ENCODE measurements at regions not wholly inside any gene's neighbourhood (a gene's known extent, or its start where the extent isn't known, plus 50 kb on each side); places are given as distances from the start of the nearest gene placed in this dataset.

GRCh38 chr2:181318504-181319280 lies 138.5 kb upstream of the ITGA4 start:
- DNase-seq (ENCODE audit: low spot score), result no peak
- intact Hi-C loops (cut with DNase I), result no loop called here

DNA sequence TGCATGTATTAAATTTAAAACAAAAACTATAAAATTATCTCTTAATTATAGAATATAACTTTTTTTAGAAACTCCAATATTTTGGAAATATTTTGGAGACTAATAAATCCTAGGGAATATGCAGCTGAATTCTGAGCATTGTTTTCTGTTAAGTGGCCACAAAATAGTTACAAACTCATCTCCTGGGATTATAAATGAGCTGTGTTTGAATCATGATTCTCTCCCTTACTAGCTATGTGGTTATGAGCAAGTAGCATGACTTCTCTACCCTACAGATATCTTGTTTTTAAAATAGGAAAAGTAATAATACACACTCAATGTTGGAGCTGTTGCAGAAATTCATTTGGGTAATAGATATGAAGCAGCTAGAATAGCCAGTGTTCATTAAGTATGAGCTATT lies 137.9 kb upstream of the ITGA4 start:
- DNase-seq (ENCODE audit: low spot score), result no peak
- intact Hi-C loops (cut with DNase I), result no loop called here

DNA sequence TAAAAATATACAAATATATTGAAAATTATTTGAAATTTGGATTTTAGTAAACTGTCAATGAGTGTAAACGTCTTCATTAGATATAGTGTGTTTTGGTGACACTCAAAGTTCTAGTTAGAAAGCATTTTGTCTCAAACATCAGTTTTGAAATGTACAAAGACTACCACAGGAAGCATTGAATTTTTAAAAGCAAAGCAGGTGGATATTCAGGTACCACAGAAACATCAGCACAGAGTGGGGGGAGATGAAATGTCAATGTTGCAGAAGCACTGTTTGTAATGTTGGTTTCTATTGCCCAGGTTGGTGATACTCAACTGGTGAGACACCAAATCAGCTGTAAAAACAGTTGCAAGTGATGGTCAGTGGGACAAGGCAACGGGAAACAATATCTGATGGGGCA lies 136.5 kb upstream of the ITGA4 start:
- no peak for DNase-seq (ENCODE audit: low spot score)
- intact Hi-C loops (cut with DNase I), result no loop called here

- intact Hi-C loops (cut with DNase I), result no loop called here
- no peak for DNase-seq (ENCODE audit: low spot score)
Observed at GRCh38 chr2:181324912-181325311, 132.3 kb upstream of the ITGA4 start.

DNA sequence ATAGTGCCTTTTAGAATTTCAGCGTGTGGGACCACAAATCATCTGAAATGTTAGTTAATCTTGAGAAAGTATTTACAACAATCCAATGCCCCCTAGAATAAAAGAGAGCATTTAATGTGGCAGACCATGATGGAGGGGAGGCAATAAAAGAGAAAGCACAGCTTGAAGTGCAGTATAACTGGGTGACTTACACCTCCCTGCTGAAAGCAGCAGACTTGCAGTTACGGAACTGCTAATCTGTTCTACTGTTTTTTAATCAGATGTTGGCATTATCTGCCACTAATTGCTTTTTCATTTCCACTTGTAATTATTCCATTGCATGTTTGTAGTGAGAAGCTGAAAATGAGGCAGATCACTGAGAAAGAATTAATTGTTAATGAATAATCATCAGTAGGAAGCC lies 130.5 kb upstream of the ITGA4 start:
- no peak for DNase-seq (ENCODE audit: low spot score)
- intact Hi-C loops (cut with DNase I), result no loop called here

DNA sequence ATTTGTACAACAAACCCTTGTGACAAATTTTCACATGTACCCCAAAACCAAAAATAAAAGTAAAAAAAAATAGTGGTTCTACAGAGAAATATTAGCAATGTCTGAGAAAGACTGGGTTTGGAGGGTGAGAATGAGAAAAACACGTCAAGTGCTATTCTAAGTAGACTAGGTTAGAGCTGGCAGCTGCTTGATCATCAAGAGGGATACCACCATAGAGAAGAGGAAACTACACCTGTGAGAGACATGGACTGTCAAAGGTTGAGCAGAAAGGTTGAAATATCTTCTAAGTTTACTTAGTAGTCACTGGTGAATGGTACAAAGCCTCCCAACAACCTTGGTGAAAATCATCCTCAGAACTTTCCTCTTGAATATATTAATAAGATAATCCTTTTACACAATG lies 126.9 kb upstream of the ITGA4 start:
- DNase-seq (ENCODE audit: low spot score), result no peak
- intact Hi-C loops (cut with DNase I), result no loop called here

DNA sequence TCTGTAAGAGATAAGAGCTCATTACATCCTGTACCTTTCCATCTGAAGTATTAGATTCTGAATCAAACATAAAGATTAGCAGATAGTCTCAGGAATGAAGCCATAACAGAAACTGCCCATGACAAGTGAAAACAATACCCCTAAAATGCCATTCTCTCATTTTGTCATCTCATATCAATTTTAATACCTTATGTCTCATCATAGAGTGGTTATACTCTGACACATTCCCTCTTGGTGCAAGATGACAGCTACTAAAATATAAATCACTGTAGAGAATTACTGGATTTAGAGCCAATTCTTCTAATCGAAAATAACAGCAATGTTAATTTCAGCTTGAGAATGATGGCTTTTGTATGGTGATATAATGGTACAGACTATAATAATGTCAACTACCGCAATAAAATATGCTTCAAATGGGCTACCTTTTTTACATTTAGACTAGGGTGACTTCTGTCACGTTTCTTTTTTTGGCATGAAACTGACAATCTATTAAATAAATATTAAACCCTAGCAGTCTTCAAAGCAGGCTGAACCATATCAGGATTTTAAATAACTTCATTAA lies 125.1 kb upstream of the ITGA4 start:
- DNase-seq (ENCODE audit: low spot score), result no peak
- intact Hi-C loops (cut with DNase I), result no loop called here

- DNase-seq (ENCODE audit: low spot score), result no peak
- intact Hi-C loops (cut with DNase I), result no loop called here
Observed at GRCh38 chr2:181334158-181334826, 122.9 kb upstream of the ITGA4 start.

- intact Hi-C loops (cut with DNase I), result no loop called here
- DNase-seq (ENCODE audit: low spot score), result no peak
Observed at GRCh38 chr2:181340891-181341290, 116.3 kb upstream of the ITGA4 start.

- no peak for DNase-seq (ENCODE audit: low spot score)
- intact Hi-C loops (cut with DNase I), result no loop called here
Observed at GRCh38 chr2:181341855-181342600, 115.2 kb upstream of the ITGA4 start.

DNA sequence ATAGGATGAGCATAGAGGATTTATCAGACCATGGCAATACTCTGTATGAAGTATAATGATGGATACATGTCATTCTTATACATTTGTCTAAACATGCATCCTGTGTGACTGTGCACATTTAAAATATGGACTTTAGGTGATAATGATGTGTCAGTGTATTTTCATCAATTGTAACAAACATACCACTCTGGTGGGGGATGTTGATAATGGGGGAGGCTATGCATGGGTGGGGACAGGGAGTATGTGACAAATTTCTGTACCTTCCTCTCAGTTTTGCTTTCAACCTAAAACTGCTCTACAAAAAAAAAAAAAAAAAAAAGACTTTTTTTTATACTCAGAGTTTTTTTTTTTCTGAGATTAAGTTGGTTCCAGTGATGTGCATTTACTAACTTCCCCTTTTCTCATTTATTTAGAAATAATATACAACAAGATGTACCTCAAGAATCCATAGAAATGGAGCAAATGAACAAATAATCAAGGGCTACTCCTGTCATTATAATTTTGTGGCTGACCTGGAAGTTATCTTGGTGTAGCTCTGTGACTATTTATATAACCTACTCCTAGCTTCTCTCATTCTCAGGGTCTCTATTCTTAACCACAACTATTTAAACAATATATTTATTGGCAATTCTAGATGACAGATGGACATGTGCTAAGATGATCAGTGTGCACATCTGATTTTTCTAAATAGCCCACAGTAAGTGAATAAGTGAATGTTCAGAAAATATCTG lies 108.9 kb upstream of the ITGA4 start:
- DNase-seq (ENCODE audit: low spot score), result no peak
- intact Hi-C loops (cut with DNase I), result no loop called here

DNA sequence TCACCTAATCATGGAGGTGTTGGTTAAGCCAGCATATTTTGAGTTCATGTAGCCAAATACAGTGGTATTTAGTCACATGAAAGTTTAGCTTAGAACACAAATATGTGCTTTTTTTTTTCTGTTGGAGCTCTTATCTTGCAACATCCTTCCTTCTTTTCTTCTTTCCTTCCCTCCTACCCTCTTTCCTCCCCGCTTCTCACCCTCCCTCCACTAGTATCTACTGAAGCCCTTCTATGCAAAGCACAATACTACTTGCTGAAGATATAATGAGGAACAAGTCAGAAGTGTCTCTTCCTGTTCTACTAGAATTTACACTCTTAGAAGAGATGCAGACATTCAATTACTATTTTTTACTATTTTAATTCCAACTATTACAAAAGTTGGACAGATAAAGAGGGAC lies 105.0 kb upstream of the ITGA4 start:
- intact Hi-C loops (cut with DNase I), result no loop called here
- no peak for DNase-seq (ENCODE audit: low spot score)

DNA sequence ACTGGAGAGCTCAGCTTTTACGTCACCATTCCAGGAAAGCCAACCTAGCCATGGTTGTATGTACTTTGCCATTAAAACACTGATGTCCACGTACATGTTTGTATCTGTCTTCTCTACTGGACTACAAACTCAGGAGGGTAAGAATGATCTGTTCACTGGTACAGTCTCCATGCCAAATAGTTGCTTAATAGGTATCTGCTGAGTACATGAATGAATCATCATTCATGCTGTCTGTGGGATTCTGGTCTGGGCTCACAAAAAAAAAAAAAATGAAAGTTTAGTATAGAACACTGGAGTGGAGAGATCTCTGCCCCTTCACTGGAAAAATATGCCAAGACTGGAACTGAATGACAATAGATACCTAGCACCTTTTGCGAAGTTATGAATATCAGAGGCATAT lies 102.6 kb upstream of the ITGA4 start:
- intact Hi-C loops (cut with DNase I), result no loop called here
- no peak for DNase-seq (ENCODE audit: low spot score)

DNA sequence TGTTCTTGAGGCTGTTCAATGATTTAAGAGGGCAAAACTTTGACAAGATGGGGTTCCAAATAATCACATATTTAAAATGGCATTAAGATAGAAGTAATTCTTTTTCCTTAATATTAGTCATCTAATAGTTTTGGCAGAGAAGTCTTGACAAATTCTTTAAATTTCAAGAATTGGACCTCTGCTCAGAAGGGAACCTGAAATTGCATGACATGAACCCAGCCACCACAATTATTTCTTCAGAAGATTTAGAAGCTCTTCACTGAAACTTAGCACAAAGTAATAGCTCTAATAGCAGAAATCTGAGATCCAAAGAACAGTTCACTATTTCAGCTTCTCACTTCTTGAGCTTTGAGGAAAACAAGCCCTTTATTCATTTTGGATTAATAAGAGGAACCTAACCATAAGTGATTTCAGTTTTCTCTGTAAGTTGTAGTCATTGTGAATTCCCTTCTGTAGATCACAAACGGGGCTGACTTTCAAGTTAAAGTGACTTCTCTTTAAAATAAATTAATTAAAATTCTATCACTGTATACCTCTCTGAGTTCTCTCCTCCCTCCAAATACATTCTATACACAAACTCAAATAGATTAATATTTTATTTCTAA lies 100.6 kb upstream of the ITGA4 start:
- intact Hi-C loops (cut with DNase I), result no loop called here
- DNase-seq (ENCODE audit: low spot score), result no peak

DNA sequence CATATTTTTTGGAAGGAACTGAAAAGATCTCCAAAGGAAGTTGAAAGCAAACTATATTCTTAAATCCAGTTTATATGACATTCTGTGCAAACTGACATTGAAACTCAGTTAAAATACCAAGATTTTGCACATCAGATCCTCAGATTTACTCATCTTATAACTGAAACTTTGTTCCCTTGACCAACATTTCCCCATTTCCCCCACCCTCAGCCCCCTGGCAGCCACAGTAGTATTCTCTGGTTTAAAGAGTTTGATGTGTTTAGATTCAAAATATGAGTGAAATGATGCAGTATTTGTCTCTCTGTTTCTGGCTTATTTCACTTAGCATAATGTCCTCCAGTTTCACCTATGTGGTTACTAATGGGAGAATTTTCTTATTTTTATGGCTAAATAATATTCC lies 99.2 kb upstream of the ITGA4 start:
- no peak for DNase-seq (ENCODE audit: low spot score)
- intact Hi-C loops (cut with DNase I), result no loop called here

- intact Hi-C loops (cut with DNase I), result no loop called here
- no peak for DNase-seq (ENCODE audit: low spot score)
Observed at GRCh38 chr2:181362561-181362960, 94.6 kb upstream of the ITGA4 start.

DNA sequence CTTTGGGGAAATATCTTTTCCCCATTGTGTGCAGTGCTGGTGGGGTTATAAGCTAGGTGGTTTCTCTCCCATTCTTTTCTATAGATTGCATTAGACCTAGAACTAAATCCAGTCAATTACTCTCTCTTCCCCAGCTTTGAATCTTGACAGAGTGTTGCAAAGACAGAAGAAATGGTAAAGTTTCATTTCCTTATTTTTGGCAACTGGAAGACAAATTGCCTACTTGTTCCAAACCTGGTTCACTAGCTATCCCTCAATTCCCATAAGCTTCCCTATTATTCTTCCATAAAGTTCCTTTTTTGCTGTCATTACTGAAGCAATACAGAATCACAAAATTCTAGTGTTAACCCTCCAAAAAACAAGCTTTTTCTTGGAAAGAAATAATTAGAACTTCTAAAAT lies 94.0 kb upstream of the ITGA4 start:
- no peak for DNase-seq (ENCODE audit: low spot score)
- intact Hi-C loops (cut with DNase I), result no loop called here

- no peak for DNase-seq (ENCODE audit: low spot score)
Observed at GRCh38 chr2:181364492-181365170, 92.6 kb upstream of the ITGA4 start.

DNA sequence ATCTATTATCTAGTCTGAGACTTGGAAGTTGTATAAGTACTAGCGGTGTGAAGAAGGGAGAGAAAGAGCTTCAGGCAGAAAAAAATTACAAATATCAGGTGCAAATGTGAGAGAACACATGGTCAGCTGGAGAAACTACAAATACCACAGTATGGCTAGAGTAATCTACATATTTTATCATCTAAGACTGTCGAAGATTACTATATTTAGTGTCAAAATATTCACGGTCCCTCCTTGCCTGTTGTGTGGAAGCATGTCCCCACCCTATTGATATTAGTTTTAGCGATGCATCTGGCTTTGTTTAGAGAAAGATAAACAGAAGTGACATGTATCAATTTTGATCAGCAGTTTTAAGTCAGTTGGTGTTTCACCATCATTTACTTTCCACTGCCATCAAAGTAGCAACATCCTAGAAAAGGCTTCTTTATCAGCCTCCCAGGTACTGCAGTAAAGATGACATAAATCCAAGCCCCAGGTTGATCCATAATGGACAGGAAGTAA lies 90.5 kb upstream of the ITGA4 start:
- no peak for DNase-seq (ENCODE audit: low spot score)
- intact Hi-C loops (cut with DNase I), result no loop called here

More at GRCh38 chr2:181364492-181365170, 92.6 kb upstream of the ITGA4 start:
- intact Hi-C loops (cut with DNase I), result no loop called here

All from cardiac septum (tissue), 1 donor.